MM.1S (cell line): ENCODE measurements at regions not wholly inside any gene's neighbourhood (a gene's known extent, or its start where the extent isn't known, plus 50 kb on each side); places are given as distances from the start of the nearest gene placed in this dataset.

Experiments used
- DNase-seq: peaks from one replicate; pipeline ENCODE4 v3.0.0-alpha.2; 2015
- H2AFZ ChIP-seq: fragments of 300-600 bp; sonication (generic); 2 replicates; pipeline ENCODE4 v1.6.0; 2016; ENCODE audit warnings: antibody characterized with exemption, low read length
- H3F3A ChIP-seq: fragments of 300-600 bp; sonication (generic); 2 replicates; pipeline ENCODE4 v1.6.1; 2016; ENCODE audit warnings: mild to moderate bottlenecking, antibody characterized with exemption, low read length, moderate library complexity, mixed read lengths; ENCODE audit not compliant: insufficient read depth
- H3K27ac ChIP-seq: fragments of 300-600 bp; sonication (generic); 2 replicates; pipeline ENCODE4 v1.5.1; 2016; ENCODE audit warnings: mild to moderate bottlenecking, low read length
- H3K27me3 ChIP-seq: fragments of 300-600 bp; sonication (generic); replicated peaks from 2 replicates; pipeline ENCODE4 v1.6.0; 2016; ENCODE audit warnings: low read length; ENCODE audit not compliant: insufficient read depth
- H3K36me3 ChIP-seq: fragments of 300-600 bp; sonication (generic); replicated peaks from 2 replicates; pipeline ENCODE4 v1.6.1; 2016; ENCODE audit warnings: mild to moderate bottlenecking, low read length, mixed read lengths; ENCODE audit not compliant: insufficient read depth
- H3K4me1 ChIP-seq: fragments of 300-600 bp; sonication (generic); 2 replicates; pipeline ENCODE4 v1.6.1; 2016; ENCODE audit warnings: low read length, mixed read lengths
- H3K4me2 ChIP-seq: fragments of 300-600 bp; sonication (generic); 2 replicates; pipeline ENCODE4 v1.6.0; 2016; ENCODE audit warnings: low read depth, low read length
- H3K4me3 ChIP-seq: fragments of 300-600 bp; sonication (generic); 2 replicates; pipeline ENCODE4 v1.5.1; 2016; ENCODE audit warnings: low read length, mixed read lengths
- H3K79me2 ChIP-seq: fragments of 300-600 bp; sonication (generic); 2 replicates; pipeline ENCODE4 v1.6.1; 2016; ENCODE audit warnings: mixed run types, low read length, mixed read lengths
- H3K9ac ChIP-seq: fragments of 300-600 bp; sonication (generic); 2 replicates; pipeline ENCODE4 v1.6.1; 2016; ENCODE audit warnings: low read length, mixed read lengths
- H3K9me2 ChIP-seq: fragments of 300-600 bp; sonication (generic); replicated peaks from 2 replicates; pipeline ENCODE4 v1.6.1; 2016; ENCODE audit warnings: mild to moderate bottlenecking, low read length, mixed read lengths; ENCODE audit not compliant: insufficient read depth
- H3K9me3 ChIP-seq: fragments of 300-600 bp; sonication (generic); replicated peaks from 2 replicates; pipeline ENCODE4 v1.6.1; 2016; ENCODE audit warnings: mild to moderate bottlenecking, low read length, mixed read lengths; ENCODE audit not compliant: insufficient read depth
- H4K20me1 ChIP-seq: fragments of 300-600 bp; sonication (generic); 2 replicates; pipeline ENCODE4 v1.6.1; 2016; ENCODE audit warnings: mild to moderate bottlenecking, low read length, moderate library complexity, mixed read lengths; ENCODE audit not compliant: insufficient read depth
- EZH2 ChIP-seq: fragments of 300-600 bp; sonication (generic); optimal IDR thresholded peaks from 2 replicates; pipeline ENCODE3; 2017; ENCODE audit warnings: low read depth, mild to moderate bottlenecking, antibody characterized with exemption, low read length, mixed read lengths
- EZH2phosphoT487 ChIP-seq: fragments of 300-600 bp; sonication (generic); IDR thresholded peaks from 2 replicates; pipeline ENCODE4 v1.6.1; 2018; ENCODE audit warnings: antibody characterized with exemption, low read length
- TF ChIP-seq, protein P1 (sequence below): fragments of 300-600 bp; sonication (generic); IDR thresholded peaks from 2 replicates; pipeline ENCODE4 v1.5.1; 2016; ENCODE audit warnings: antibody characterized with exemption, low read length, mixed read lengths

DNA sequence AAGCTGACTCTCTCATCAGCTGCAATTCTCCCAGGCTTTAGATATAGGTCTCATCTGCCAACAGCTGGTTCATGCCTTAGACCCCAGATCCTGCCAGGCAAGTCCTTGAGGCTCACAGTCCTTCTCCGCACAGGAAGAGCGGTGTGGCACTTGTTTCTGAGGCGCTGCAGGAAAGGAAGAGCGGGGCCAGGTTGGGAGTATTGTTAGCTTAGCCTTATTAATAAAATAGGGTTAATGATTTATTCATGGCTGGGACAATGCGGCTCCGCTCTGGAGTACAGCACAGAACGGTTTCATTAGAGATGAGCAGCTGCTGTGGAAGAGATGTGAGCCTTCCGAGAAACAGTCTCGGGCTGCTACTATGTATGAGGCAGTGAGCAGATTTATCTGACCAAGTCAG is 78.1 kb downstream of the FZD1 start:
- no peaks in the 10 kb centered on the region for H3K27me3 ChIP-seq
- no peak overlapping the region for H3K4me2 ChIP-seq
- H3K4me1 ChIP-seq: no peaks in the 10 kb centered on the region
- H3K27ac ChIP-seq: no peak overlapping the region
- no peak overlapping the region for H2AFZ ChIP-seq
- H3K9ac ChIP-seq: no peak overlapping the region
- H3F3A ChIP-seq: no peaks in the 10 kb centered on the region
- no peaks in the 10 kb centered on the region for H4K20me1 ChIP-seq
- TF ChIP-seq, protein P1, sequence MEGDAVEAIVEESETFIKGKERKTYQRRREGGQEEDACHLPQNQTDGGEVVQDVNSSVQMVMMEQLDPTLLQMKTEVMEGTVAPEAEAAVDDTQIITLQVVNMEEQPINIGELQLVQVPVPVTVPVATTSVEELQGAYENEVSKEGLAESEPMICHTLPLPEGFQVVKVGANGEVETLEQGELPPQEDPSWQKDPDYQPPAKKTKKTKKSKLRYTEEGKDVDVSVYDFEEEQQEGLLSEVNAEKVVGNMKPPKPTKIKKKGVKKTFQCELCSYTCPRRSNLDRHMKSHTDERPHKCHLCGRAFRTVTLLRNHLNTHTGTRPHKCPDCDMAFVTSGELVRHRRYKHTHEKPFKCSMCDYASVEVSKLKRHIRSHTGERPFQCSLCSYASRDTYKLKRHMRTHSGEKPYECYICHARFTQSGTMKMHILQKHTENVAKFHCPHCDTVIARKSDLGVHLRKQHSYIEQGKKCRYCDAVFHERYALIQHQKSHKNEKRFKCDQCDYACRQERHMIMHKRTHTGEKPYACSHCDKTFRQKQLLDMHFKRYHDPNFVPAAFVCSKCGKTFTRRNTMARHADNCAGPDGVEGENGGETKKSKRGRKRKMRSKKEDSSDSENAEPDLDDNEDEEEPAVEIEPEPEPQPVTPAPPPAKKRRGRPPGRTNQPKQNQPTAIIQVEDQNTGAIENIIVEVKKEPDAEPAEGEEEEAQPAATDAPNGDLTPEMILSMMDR: no peak
- TF ChIP-seq EZH2: no peak
- no peak for TF ChIP-seq EZH2phosphoT487
- H3K4me3 ChIP-seq: no peak overlapping the region
- H3K9me2 ChIP-seq: no peaks in the 10 kb centered on the region
- H3K79me2 ChIP-seq: no peaks in the 10 kb centered on the region
- DNase-seq: no peak
- H3K36me3 ChIP-seq: no peaks in the 10 kb centered on the region
- H3K9me3 ChIP-seq: no peaks in the 10 kb centered on the region

DNA sequence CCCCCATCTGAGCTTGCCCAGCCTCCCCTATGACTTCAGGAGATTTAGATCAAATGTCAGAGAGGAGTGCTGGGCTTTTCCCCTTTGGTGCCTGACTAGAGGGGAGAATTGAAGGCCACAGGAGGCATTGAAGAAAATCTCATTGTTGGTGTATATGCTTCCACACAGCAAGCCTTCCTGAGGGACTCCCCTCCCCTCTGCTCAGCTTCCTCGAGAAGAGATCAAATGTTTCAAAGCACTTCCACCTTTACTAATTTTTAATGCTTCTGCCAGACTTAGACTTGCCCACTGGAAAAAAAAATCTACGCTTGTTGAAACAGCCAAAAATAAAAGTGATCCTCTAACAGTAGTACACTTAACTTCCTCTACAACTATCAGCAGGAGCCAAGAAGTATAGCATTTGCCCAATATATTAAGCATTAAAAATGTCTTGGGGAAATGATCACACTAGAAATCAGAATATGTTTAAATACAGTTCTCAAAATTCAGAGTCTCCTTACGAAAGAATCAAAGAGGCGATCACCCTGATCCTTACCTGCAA is 79.3 kb downstream of the FZD1 start:
- Histone ChIP-seq H3K36me3 (no peaks in the 10 kb centered on the region), H3K4me2 (no peak overlapping the region), H4K20me1 (no peaks in the 10 kb centered on the region), H3K9me3 (no peaks in the 10 kb centered on the region), H3K79me2 (no peaks in the 10 kb centered on the region), H3K27me3 (no peaks in the 10 kb centered on the region), H3K4me3 (no peak overlapping the region), H2AFZ (no peak overlapping the region), H3K27ac (no peak overlapping the region), H3F3A (no peaks in the 10 kb centered on the region), H3K9me2 (no peaks in the 10 kb centered on the region), H3K9ac (no peak overlapping the region), H3K4me1 (no peaks in the 10 kb centered on the region)
- no peak for DNase-seq
- TF ChIP-seq EZH2: no peak
- TF ChIP-seq, protein P1: no peak
- TF ChIP-seq EZH2phosphoT487: no peak

GRCh38 chr7:91343996-91344629 is 79.9 kb downstream of the FZD1 start:
- H2AFZ ChIP-seq: no peak overlapping the region
- H3K4me1 ChIP-seq: no peaks in the 10 kb centered on the region
- DNase-seq: no peak
- no peaks in the 10 kb centered on the region for H3K27me3 ChIP-seq
- no peak overlapping the region for H3K4me3 ChIP-seq
- H3F3A ChIP-seq: no peaks in the 10 kb centered on the region
- no peak overlapping the region for H3K4me2 ChIP-seq
- H3K27ac ChIP-seq: no peak overlapping the region
- H4K20me1 ChIP-seq: no peaks in the 10 kb centered on the region
- H3K36me3 ChIP-seq: no peaks in the 10 kb centered on the region
- H3K9ac ChIP-seq: no peak overlapping the region
- H3K9me3 ChIP-seq: no peaks in the 10 kb centered on the region
- H3K79me2 ChIP-seq: no peaks in the 10 kb centered on the region
- H3K9me2 ChIP-seq: no peaks in the 10 kb centered on the region
- TF ChIP-seq, protein P1: no peak
- TF ChIP-seq EZH2phosphoT487: no peak
- no peak for TF ChIP-seq EZH2
